ENCODE measurements at regions not wholly inside any gene's neighbourhood (a gene's known extent, or its start where the extent isn't known, plus 50 kb on each side); places are given as distances from the start of the nearest gene placed in this dataset.

GRCh38 chr1:30607723-30608122, 115.7 kb downstream of the MATN1 start:
- no peak for DNase-seq

DNA sequence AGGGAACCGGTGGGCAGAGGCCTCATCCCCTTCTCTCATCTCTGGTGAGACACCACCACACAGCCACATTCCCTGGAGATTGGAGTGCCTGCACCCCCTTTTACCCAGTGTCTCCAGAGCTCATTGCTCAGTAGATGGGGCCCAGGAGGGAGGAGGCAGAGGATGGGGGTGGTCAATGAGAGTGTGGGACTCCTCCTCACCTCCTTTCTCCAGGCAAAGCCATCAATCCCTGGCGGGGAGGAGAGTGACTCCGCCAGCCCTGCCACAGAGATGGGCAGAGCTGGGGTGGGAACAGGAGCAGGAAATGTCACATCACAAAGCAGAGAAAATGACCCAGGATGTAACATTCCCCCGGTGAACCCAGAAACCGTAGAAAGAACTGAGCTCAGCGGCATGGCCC, 117.2 kb downstream of the MATN1 start:
- no peak for DNase-seq

DNA sequence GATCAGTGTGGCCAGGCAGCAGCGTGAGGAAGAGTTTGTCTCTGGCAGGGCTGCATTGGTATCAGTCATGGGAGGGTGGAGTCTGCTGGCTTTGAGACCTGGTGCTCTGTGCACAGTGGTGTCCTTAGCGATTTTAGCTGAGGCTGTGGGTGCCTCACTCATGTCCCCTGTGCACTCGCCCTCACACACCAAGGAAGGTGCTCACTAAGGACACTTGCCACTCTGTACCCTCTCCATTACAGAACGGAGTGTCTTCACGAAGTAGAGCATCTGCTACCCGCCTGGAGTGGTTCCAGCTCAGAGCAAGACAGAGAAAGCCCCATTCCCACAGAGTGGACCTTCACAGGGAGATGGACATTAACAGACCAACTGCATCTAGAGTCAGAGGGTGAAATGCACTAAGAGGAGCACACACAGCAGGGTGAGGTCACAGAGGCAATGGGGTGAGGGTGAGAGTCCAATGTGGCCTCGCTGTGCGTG, 117.9 kb downstream of the MATN1 start:
- no peak for DNase-seq

DNA sequence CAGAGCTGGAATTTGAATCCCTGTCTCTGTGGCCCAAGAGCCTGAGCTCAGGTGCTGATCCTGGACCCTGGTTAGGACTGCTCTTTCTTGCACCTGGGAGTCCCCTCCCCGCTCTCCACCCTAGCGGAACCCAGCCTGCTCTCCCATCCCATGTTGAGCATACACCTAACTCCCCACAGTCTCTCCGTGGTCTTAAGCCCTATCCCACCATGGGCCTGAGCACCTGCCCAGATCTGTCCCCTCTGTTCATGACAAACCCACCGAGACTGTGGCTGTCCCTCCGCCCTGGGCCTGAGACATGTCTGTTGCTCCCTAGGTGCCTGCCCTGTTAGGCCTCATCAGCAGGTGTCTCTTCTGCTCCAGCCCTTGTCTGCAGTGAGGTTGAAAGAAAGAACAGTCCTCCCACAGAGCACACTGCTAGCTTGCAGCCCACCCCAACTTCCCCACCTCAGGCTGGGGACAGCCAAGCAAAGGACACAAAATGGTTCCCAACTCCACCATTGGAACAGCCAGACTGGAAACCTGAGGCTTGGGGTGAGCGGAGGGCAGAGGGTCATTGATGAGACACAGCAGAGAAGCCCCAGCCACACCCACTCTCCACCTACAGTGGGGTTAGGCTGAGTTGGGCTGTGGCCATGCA, 118.5 kb downstream of the MATN1 start:
- DNase-seq: no peak

DNA sequence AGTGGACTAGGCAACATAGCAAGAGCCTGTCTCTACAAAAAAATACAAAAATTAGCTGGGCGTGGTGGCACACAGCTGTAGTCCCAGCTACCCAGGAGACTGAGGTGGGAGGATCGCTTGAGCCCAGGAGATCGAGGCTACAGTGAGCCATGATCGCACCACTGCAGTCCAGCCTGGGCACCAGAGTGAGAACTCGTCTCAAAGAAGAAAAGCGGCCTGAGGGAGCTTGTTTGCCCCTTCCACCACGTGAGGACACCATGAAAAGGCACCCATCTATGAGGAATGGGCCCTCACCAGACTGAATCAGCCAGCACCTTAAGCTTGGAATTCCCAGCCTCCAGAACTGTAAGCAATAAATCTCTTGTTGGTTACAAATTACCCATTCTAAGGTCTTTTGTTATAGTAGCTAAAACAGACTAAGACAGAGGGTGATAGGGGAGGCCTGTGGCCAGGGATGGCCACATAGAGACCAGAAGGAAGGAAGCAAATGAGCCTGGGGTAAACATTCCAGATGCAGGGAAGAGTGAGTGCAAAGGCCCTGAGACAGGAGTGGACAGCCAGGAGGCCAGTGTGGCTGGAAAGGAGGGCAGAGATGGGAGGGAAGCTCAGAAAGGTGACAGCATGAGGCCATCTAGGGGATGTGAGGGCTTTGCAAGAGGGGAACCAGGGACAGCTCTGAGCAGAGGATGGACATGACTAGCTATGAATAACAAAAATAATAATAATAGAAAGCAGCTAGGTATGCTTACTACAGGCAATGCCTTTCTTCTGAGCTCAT, 120.1 kb downstream of the MATN1 start:
- DNase-seq: no peak

DNA sequence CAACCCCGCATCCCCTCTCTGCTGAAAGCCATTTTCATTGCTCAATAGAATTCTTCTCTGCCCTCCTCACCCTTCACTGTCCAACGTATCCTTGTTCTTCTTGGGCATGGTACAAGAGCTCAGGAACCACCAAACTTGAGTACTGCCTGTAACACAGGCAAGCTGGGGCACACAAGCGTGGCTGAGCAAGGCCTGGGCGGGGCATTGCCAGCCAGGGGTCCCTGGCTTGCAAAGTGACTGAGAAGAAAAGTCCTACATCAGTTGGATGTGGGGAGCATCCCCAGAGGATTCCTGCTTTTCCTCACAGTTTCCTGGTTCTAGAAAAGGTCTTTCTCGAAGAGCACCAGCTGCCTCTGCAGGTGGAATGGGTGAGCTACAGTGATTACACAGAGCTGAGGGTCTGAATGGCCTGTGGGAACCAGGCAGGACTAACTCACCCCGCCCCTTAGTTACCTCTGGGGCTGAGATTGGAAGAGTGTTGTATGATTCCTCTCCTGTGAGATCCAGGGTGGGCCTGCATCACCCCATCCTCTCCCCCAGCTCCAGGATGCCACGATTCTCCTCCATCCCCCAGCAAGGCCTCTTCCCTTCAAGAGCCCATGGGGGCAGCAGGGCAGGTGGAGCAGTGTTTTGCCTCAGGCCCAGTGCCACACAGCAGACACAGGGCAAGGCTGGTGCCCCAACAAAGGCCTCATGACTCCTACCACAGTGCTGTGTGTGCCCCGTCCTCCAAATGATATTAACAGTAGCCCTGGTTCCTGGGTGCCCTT, 121.9 kb downstream of the MATN1 start:
- DNase-seq: no peak

GRCh38 chr1:30600706-30601105, 122.7 kb downstream of the MATN1 start:
- no peak for DNase-seq

GRCh38 chr1:30600258-30600657, 123.1 kb downstream of the MATN1 start:
- no peak for DNase-seq

- no peak for DNase-seq
Measured at GRCh38 chr1:30599721-30600120, 123.7 kb downstream of the MATN1 start.

GRCh38 chr1:30598571-30599114, 124.7 kb downstream of the MATN1 start:
- no peak for DNase-seq

DNA sequence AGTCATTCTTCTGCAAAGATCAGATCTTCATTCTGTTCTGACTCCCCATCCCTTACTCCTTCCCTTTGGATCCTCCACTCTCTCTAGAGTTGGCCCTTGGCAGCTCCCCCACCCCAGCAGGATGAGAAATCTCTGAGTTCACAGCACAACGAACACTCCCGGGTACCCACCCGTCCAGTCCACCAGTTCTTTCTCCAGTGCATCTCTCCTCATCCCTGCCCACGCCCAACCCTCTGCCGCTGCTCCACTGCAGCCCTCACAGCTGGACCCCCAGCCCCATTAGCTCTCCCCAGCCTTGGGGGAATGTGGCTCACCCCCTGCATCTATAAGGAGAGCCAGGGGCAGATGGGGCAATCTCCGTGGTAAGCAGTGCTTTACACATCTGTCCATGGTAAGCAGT, 125.7 kb downstream of the MATN1 start:
- DNase-seq: no peak

DNA sequence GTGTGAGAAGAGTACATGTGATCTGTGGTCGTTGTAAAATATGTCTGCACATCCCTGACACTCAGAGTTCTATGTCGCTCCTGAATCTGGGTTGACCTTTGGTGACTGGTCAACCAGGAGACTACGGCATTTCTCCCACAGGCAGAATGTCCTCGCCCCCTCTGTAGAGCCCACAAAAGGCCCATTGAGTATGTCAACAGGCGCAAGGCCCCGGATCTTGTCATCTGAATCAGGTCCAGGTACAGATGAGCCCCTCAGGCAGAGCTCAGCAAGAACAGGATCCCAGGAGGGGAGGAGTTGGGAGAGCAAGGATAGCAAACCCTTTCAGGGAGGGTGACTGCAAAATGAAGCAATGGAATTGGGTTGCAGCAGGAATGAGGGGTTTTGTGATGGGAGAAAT, 126.5 kb downstream of the MATN1 start:
- no peak for DNase-seq

DNA sequence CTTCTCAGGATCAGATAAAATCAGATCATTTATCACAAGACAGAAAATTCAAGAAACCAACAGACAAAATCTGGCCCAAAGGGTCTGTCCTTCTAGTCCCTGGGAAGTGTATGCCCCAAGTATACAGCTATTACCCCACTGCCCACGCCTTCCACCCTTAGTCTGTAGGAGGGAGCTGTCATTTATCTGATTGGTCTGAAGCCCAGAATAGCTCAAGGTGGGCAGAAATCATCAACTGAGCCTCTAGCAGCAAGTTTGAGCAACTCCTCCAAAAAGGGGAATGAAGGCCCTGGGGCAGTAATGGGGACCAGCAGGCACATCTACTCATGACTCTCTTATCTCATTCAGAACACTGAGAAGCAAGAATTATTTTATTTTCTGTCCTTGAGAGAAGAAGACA, 126.9 kb downstream of the MATN1 start:
- no peak for DNase-seq

GRCh38 chr1:30589083-30589482, 134.3 kb downstream of the MATN1 start:
- no peak for DNase-seq

DNA sequence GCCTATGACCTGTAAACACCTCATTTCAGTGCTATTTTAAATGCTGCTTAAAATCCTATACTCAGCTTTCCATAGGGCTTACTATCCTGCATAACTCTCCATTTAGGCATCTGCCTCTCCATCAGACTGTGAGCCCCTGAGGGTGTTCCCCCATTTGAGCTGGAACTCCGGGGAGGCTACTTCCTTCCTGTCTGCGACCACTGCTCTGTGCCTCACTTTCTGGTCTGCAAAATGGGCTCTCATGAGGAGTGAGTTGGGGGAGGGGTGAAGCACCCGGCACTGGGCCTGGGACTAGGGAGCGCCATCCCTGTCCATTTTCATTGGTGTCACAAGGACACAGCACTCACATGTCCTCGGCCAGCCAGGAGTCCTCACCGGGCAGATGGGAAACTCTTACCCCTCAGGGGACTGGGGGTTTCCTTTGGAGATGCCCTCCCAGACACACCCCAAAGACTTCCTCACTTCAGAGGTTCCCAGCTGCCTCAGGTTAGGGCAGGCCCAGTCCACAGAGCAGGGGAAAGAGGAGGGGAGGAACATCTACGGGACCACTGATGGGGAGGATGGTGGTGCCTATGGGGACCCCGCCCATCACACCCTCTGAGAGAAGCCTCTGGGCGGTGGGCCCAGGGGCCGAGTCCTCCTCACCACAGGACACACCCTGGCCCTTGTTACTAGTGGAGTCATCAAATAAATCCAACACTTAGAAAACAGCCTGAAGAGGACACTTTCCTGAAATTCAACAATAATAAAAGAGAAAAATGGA, 134.9 kb downstream of the MATN1 start:
- DNase-seq: no peak

- DNase-seq: no peak
Measured at GRCh38 chr1:30586671-30587070, 136.7 kb downstream of the MATN1 start.

DNA sequence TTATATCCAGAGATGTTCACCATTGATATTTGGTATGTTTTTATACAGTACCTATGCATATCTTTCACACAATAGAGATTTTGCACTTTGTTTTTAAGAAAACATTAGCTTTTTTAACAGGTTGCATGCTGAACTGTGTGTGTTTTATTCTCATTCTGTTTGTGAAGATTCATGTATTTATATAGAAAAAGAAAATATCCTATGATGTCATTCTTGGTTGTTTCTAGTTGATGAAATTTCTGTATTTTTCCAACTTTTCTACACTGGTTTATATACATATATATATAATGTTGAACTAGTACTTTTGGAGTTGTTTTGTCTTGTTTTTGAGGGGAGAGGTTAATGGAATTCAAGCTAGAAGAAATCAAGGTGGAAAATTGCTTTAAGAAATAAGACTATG, 143.8 kb downstream of the MATN1 start:
- no peak for DNase-seq

DNA sequence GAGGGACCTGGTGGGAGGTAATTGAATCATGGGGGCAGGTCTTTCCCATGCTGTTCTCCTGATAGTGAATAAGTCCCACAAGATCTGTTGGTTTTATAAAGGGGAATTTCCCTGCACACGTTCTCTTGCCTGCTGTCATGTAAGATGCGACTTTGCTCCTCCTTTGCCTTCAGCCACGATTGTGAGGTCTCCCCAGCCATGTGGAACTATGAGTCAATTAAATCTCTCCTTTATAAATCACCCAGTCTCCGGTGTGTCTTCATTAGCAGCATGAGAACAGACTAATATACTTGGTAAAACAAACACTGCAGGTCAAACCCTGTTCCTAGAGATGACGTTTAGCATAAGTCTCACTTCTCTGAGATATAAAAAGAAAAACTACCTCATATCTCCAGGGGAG, 148.3 kb downstream of the MATN1 start:
- no peak for DNase-seq

DNA sequence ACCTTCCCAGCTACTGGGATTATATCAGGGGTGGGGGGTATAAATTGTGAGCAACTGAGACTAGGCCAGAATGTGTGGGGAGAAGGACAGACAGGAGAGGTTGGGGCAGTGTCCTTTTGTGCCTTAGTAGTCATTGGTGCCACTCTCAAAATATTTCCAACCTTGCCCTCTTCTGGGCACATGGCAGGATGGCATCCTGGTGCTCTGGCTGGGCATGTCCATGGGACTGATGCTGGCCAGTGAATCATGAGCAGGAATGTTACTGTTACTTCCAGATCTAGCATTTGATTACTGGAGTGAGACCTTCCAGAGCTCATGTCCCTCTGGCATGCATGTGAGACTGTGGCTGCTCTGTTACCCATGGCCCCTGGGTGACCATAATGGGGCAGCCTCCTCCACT, 151.2 kb downstream of the MATN1 start:
- no peak for DNase-seq

GRCh38 chr1:30571380-30571779, 152.0 kb downstream of the MATN1 start:
- no peak for DNase-seq

GRCh38 chr1:30569384-30569783, 154.0 kb downstream of the MATN1 start:
- DNase-seq: no peak

DNA sequence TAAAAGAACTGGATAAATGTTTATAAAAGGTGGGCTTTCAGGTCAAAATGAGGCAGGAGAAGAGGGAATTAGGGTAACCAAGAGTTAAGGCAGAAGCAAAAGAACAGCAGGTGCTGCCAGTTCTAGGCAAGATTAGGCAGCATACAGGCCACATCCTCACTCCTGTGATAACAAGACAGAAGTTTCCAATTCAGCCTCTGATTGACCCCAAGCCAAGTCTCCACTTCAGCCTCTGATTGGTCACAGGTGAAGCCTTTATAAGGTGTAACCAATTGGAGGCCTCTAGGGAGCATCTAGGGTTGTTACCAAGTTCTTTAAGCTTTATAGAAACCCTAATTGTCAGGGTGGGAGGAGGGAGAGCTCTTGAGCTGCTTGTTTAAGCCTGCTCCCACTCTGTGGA, 160.8 kb downstream of the MATN1 start:
- DNase-seq: no peak

GRCh38 chr1:30551603-30552002, 171.8 kb downstream of the MATN1 start:
- no peak for DNase-seq
